Amniotic stem cell (primary cell): ENCODE measurements at regions not wholly inside any gene's neighbourhood (a gene's known extent, or its start where the extent isn't known, plus 50 kb on each side); places are given as distances from the start of the nearest gene placed in this dataset.

Source experiments
- DNase-seq: peaks from one replicate; lab custom pipeline; 2025; lab: John Stamatoyannopoulos, UW

DNA sequence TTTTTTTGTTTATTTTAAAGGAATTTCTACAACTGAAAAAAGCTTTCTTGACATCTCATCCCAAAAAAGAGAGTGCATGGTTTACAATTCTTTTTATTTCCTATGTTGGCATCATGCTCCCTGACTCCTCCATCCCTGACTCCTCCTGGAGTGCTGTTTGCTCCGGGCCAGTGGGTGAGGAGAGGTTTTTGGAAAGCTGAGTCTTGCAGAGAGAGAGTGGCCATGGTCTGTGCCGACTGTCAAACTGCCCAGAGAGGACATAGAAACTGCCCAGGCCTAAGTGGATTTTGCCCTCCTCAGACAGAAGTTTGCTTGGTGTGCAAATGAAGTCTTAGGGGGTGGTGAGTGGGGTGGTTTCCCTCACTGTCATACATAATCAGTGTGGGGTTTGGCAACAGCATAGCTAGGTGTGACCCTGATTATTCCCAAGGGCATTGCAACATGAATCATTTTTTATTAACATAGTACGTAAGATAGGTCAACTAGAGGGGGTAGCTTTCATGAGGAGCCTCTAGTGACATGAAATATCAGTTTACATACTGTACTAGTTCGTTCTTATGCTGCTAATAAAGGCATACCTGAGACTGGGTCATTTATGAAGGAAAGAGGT lies 179.8 kb upstream of the UBL3 start:
- DNase-seq: no peak

GRCh38 chr13:30027569-30028455 lies 177.4 kb upstream of the UBL3 start:
- DNase-seq: no peak

DNA sequence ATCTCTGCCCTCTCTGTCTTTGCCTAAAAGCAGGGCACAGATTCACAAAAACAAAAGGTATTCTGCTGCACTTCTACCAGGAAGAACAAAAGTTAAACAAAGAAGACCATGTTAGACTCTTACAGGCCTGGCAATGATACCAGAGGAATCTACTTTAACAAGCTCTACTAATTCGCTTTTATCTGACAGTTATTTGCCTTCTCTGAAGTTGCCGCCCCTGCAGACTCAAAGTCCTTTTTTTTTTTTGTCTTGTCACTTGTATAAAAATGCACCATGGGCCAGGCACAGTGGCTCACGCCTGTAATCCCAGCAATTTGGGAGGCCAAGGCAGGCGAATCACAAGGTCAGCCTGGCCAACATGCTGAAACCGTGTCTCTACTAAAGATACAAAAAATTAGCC lies 176.5 kb upstream of the UBL3 start:
- DNase-seq: no peak

- DNase-seq: peak; percentile 49
Observed at GRCh38 chr13:30026093-30026492, 175.7 kb upstream of the UBL3 start.

GRCh38 chr13:30025351-30025750 lies 174.9 kb upstream of the UBL3 start:
- DNase-seq: no peak

- DNase-seq: no peak
Observed at GRCh38 chr13:30024125-30024865, 173.9 kb upstream of the UBL3 start.

- DNase-seq: no peak
Observed at GRCh38 chr13:30023196-30023895, 172.9 kb upstream of the UBL3 start.

GRCh38 chr13:30022796-30023195 lies 172.4 kb upstream of the UBL3 start:
- no peak for DNase-seq

DNA sequence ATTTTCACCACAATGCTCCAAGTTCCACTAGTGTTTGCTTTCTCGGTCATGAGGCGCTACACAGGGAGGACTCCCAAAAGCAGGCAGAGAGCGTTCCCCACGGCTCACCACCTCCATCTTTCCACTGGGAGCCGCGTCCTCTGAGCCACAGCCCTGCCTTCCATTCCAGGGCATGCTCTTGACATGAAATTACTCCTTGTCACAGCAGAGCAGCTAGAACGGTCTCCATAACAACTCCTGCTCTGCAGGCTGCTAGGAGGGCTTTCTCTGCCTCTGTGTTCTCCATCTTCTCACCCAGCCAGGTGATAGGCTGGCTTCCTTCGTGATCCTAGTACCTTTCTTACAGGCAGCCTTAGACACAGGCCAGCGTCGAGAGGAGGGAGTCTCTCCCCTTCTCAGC lies 171.8 kb upstream of the UBL3 start:
- no peak for DNase-seq

- no peak for DNase-seq
Observed at GRCh38 chr13:30021611-30022010, 171.2 kb upstream of the UBL3 start.

GRCh38 chr13:30020726-30021312 lies 170.4 kb upstream of the UBL3 start:
- DNase-seq: peak; percentile 10

DNA sequence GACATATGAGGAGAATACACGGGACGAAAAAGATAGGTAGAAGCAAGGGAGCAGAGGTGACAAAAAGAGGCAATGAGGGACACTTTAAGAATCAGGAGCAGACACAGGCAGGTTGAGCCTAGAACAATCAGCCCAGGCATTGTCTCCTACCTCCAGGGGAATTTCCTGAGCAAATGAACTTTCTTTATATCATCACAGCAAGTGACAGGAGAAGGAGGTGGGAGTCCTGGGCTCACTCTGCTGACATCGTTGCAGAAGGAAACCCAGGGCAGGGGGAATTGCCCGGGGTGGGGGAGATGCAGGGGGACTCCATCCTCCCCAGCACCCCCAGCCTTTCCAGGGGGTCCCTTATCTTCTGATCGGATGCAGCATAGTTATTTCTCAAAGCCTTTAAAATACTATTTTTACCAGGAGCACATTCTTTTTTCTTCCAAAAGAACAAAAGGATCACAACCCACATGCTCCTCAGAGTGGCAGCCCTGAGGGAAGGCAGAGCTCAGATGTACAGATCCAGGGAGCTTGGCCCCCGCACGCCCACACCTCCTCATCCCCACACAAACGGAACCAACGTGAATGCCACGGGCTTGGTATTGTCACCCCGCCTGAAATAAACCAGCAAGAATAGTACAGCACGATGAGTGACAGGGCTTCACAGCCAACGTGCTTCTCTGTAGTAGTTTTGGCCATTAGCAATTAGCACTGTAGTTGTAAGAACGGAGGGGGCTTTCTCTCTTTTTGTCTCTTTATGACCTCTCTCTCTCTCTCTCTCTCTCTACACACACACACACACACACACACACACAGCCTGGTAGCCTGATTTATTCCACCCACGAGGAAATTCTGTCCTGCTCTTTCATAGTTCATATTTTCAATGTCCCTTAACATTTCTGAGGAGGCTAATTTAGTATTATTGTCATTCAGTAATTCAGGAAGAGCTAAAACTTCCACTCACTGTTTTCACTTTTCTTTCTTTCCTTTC lies 169.5 kb upstream of the UBL3 start:
- DNase-seq: no peak

- DNase-seq: no peak
Observed at GRCh38 chr13:30017880-30018279, 167.5 kb upstream of the UBL3 start.

DNA sequence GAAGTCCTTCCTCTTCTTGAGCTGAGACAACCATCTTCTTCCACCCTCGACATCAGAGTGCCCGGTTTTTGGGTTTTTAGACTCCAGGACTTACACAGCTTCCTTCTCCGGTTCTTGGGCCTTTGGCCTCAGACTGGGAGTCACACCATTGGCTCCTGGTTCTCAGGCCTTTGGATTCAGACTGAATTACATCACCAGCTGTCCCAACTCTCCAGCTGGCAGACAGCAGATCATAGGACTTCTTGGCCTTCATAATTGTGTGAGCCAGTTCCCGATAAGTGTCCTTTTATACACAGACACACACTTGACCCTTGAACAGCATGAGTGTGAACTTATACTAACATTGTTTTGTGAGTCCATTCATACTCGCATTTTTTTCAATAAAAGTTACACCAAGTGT lies 166.0 kb upstream of the UBL3 start:
- DNase-seq: no peak

- no peak for DNase-seq
Observed at GRCh38 chr13:30009411-30009810, 159.0 kb upstream of the UBL3 start.

DNA sequence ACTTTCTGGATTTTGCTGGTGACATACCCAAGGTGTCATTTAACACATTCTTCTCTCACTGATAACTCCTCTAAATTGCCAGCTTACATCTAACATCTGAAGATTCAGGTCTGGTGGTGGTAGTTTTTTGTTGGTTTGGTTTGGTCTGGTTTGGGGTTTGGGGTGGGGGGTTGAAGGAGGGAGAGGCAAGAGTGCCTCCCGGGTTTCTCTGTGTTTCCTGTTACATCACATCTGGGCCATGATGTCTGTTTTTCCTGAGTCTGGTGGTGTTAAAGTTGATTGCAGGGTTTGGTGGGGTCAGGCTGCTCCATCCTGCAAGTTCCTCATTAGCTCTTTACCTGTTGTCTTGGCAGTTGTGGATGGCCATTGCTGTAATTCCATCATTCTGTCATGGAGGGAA lies 155.8 kb upstream of the UBL3 start:
- DNase-seq: no peak

GRCh38 chr13:30004204-30004603 lies 153.8 kb upstream of the UBL3 start:
- no peak for DNase-seq

- DNase-seq: no peak
Observed at GRCh38 chr13:30002577-30002976, 152.2 kb upstream of the UBL3 start.

DNA sequence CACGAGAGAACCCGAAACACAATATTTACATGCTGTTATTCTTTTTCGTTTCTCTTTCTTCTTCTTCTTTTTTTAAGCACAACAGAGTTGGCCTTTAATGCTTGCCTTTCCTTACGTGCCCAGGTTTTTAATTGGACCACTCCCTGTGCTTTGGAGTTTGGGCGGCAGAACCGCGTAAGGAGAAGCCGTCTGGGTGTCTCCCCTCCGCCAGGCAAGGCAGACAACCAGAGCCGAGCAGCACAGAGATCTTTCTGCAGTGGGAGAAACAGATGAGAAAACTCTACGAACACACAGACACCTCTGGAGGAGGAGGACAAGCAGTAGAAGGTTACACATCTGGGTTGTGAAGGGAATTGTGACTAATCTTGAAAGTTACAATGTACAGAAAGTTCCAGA lies 150.0 kb upstream of the UBL3 start:
- DNase-seq: no peak

GRCh38 chr13:29999492-30000369 lies 149.3 kb upstream of the UBL3 start:
- no peak for DNase-seq
